PFSK-1 (cell line): ENCODE measurements at regions not wholly inside any gene's neighbourhood (a gene's known extent, or its start where the extent isn't known, plus 50 kb on each side); places are given as distances from the start of the nearest gene placed in this dataset.

Experiments used
- FOXP2 ChIP-seq: optimal IDR thresholded peaks from 2 replicates; pipeline ENCODE3; 2011; ENCODE audit warnings: borderline replicate concordance, control low read depth, inconsistent platforms; ENCODE audit not compliant: insufficient read depth; ENCODE audit errors: extremely low read length, extremely low read depth
- POLR2AphosphoS5 ChIP-seq: IDR thresholded peaks from 2 replicates; pipeline ENCODE4 v1.6.1; 2012; ENCODE audit warnings: low read depth, mild to moderate bottlenecking, control low read depth, low read length, moderate library complexity
- SIN3A ChIP-seq: IDR thresholded peaks from 2 replicates; pipeline ENCODE4 v1.6.1; 2012; ENCODE audit warnings: mild to moderate bottlenecking, low read length, moderate library complexity, borderline replicate concordance; ENCODE audit not compliant: insufficient read depth
- TAF1 ChIP-seq: IDR thresholded peaks from 2 replicates; pipeline ENCODE4 v1.6.1; 2012; ENCODE audit warnings: low read length, control low read depth, borderline replicate concordance; ENCODE audit not compliant: insufficient read depth
- TF ChIP-seq, protein P1 (sequence below), 2 experiments: IDR thresholded peaks; 2 replicates each; pipeline versions ENCODE4 v1.6.1 to v1.8.0; 2011 to 2012; ENCODE audit warnings: low read depth in 2 of 2, low read length in 2 of 2, control low read depth in 1 of 2, inconsistent platforms in 1 of 2, mild to moderate bottlenecking in 1 of 2, moderate library complexity in 1 of 2; ENCODE audit not compliant: insufficient read depth in 1 of 2

GRCh38 chr17:79377230-79377786, 233.5 kb downstream of the RBFOX3 start:
- no peak for TF ChIP-seq FOXP2
- TF ChIP-seq SIN3A = no peak
- TF ChIP-seq, protein P1, sequence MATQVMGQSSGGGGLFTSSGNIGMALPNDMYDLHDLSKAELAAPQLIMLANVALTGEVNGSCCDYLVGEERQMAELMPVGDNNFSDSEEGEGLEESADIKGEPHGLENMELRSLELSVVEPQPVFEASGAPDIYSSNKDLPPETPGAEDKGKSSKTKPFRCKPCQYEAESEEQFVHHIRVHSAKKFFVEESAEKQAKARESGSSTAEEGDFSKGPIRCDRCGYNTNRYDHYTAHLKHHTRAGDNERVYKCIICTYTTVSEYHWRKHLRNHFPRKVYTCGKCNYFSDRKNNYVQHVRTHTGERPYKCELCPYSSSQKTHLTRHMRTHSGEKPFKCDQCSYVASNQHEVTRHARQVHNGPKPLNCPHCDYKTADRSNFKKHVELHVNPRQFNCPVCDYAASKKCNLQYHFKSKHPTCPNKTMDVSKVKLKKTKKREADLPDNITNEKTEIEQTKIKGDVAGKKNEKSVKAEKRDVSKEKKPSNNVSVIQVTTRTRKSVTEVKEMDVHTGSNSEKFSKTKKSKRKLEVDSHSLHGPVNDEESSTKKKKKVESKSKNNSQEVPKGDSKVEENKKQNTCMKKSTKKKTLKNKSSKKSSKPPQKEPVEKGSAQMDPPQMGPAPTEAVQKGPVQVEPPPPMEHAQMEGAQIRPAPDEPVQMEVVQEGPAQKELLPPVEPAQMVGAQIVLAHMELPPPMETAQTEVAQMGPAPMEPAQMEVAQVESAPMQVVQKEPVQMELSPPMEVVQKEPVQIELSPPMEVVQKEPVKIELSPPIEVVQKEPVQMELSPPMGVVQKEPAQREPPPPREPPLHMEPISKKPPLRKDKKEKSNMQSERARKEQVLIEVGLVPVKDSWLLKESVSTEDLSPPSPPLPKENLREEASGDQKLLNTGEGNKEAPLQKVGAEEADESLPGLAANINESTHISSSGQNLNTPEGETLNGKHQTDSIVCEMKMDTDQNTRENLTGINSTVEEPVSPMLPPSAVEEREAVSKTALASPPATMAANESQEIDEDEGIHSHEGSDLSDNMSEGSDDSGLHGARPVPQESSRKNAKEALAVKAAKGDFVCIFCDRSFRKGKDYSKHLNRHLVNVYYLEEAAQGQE (IDR thresholded peaks at IDR 0.05; ENCODE audit: insufficient read depth in 1 of 2, low read depth in 2 of 2, low read length in 2 of 2) = no peak
- no peak for TF ChIP-seq POLR2AphosphoS5
- no peak for TF ChIP-seq TAF1

DNA sequence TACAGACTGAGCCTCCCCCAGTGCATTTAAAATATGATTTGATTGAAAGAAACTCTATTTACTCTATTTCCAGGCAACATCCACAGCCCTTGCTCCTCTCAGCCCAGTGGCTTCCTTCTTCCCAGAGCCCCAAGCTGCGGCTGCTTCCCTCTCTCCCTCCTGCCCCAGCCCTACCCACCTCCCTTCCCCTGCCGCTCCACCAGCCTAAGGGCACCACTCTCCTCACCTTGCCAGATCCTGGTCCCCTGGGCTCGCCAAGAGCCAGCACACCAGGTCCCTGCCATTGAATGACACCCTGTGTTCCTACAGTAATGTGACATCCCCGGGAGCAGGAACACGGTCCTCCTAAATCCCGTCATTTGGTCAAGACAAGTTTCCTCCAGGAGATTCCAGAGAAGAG, 236.0 kb downstream of the RBFOX3 start:
- no peak for TF ChIP-seq FOXP2
- TF ChIP-seq, protein P1 (IDR thresholded peaks at IDR 0.05; ENCODE audit: insufficient read depth in 1 of 2, low read depth in 2 of 2, low read length in 2 of 2) = no peak
- TF ChIP-seq SIN3A = no peak
- no peak for TF ChIP-seq TAF1
- TF ChIP-seq POLR2AphosphoS5 = no peak

GRCh38 chr17:79374087-79374689, 236.7 kb downstream of the RBFOX3 start:
- TF ChIP-seq FOXP2 = no peak
- no peak for TF ChIP-seq POLR2AphosphoS5
- no peak for TF ChIP-seq TAF1
- TF ChIP-seq, protein P1 (IDR thresholded peaks at IDR 0.05; ENCODE audit: insufficient read depth in 1 of 2, low read depth in 2 of 2, low read length in 2 of 2) = no peak
- TF ChIP-seq SIN3A = no peak

GRCh38 chr17:79372470-79373238, 238.2 kb downstream of the RBFOX3 start:
- no peak for TF ChIP-seq SIN3A
- TF ChIP-seq, protein P1 (IDR thresholded peaks at IDR 0.05; ENCODE audit: insufficient read depth in 1 of 2, low read depth in 2 of 2, low read length in 2 of 2) = no peak
- no peak for TF ChIP-seq FOXP2
- no peak for TF ChIP-seq POLR2AphosphoS5
- no peak for TF ChIP-seq TAF1
